Lung (tissue), 11 donors: ENCODE measurements at regions not wholly inside any gene's neighbourhood (a gene's known extent, or its start where the extent isn't known, plus 50 kb on each side); places are given as distances from the start of the nearest gene placed in this dataset.

ENCODE experiments used
- ATAC-seq: fragments of 200-7000 bp; cut with Tn5 transposase; one replicate; pipeline ENCODE4 v1.9.1; 2020; ENCODE audit warnings: moderate number of reproducible peaks; ENCODE audit not compliant: insufficient read depth, low FRiP score
- DNase-seq, 3 donors: peaks; one replicate each; pipeline ENCODE4 v3.0.0-alpha.2; 2013 to 2017
- H3K27ac ChIP-seq, 2 donors: one replicate each; pipeline ENCODE4 v1.5.1; 2013; ENCODE audit warnings: mild to moderate bottlenecking in 2 of 2, moderate library complexity in 2 of 2, control low read depth in 1 of 2, inconsistent platforms in 1 of 2, low read depth in 1 of 2, low read length in 1 of 2
- H3K27me3 ChIP-seq, 3 donors: one replicate each; pipeline ENCODE4 v1.5.1; 2013; ENCODE audit warnings: low read length in 2 of 3; ENCODE audit not compliant: control insufficient read depth in 3 of 3, insufficient read depth in 3 of 3
- H3K36me3 ChIP-seq, 4 donors: one replicate each; pipeline ENCODE4 v1.5.1; 2013; ENCODE audit warnings: low read length in 4 of 4, mild to moderate bottlenecking in 1 of 4, moderate library complexity in 1 of 4; ENCODE audit not compliant: control insufficient read depth in 4 of 4, insufficient read depth in 4 of 4
- H3K4me1 ChIP-seq, 5 donors: one replicate each; pipeline ENCODE4 v1.5.1; 2013; ENCODE audit warnings: low read length in 5 of 5, mild to moderate bottlenecking in 2 of 5, moderate library complexity in 1 of 5; ENCODE audit not compliant: control insufficient read depth in 5 of 5, insufficient read depth in 5 of 5
- H3K4me3 ChIP-seq: one replicate; pipeline ENCODE4 v1.5.1; 2013; ENCODE audit warnings: mild to moderate bottlenecking, control low read depth, moderate library complexity
- H3K9ac ChIP-seq, 2 donors: one replicate each; pipeline ENCODE4 v1.5.1; 2013; ENCODE audit warnings: low read length in 2 of 2, control low read depth in 1 of 2; ENCODE audit not compliant: insufficient read depth in 1 of 2
- H3K9me3 ChIP-seq, 4 donors: one replicate each; pipeline ENCODE4 v1.5.1; 2013; ENCODE audit warnings: low read length in 3 of 4, mild to moderate bottlenecking in 1 of 4, moderate library complexity in 1 of 4; ENCODE audit not compliant: control insufficient read depth in 4 of 4, insufficient read depth in 3 of 4
- WGBS, 2 donors: extraction: QIAGEN DNeasy Blood & Tissue Kit; methylation state at CpG; one replicate each; pipeline ENCODE4 v1.1.7; 2013; 5-methylcytosine and 5-hydroxymethylcytosine counted together
- TF ChIP-seq, protein P1 (sequence below): IDR thresholded peaks from 2 replicates; pipeline ENCODE4 v1.5.1; 2012; ENCODE audit warnings: mild to moderate bottlenecking; ENCODE audit errors: control extremely low read depth, extremely low read depth
- donor health status: control.
- donor health status: control.
- donor health status: Bipolar disorder and iron deficiency.
- donor health status: healthy.
- donor health status: DM: yes; HTN: yes; CAD: no.

DNA sequence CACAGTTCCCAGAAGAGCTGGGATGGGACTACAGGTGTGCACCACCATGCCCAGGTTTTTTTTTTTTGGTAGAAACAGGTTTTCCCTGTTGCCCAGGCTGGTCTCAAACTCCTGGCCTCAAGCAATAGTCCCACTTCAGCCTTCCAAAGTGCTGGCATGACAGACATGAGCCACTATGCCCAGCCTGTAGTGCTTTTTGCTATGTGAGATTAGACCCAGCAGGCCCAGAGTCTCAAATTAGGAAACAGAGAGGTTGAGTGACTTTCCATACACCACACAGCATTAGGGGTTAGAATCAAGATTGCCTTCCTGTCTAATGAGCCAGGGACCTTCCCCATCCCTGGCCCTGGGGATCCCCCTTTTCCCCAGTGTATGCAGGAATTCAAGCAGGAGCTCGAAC is 90.8 kb upstream of the KCTD7 start:
- Histone ChIP-seq H3K9ac (no peak overlapping the region), H3K27ac (no peak overlapping the region), H3K4me1 (no peaks in the 10 kb centered on the region), H3K27me3 (no peaks in the 10 kb centered on the region), H3K36me3 (peaks cover 0 to 12% (median 0%) of the 10 kb centered on the region in 4 donors), H3K9me3 (no peaks in the 10 kb centered on the region), H3K4me3 (no peak overlapping the region)
- ATAC-seq (no peak), DNase-seq (no peak)
- 92 to 94% methylated on average over 1 of the region's 1 CpG for WGBS, 2 donors
- TF ChIP-seq, protein P1, sequence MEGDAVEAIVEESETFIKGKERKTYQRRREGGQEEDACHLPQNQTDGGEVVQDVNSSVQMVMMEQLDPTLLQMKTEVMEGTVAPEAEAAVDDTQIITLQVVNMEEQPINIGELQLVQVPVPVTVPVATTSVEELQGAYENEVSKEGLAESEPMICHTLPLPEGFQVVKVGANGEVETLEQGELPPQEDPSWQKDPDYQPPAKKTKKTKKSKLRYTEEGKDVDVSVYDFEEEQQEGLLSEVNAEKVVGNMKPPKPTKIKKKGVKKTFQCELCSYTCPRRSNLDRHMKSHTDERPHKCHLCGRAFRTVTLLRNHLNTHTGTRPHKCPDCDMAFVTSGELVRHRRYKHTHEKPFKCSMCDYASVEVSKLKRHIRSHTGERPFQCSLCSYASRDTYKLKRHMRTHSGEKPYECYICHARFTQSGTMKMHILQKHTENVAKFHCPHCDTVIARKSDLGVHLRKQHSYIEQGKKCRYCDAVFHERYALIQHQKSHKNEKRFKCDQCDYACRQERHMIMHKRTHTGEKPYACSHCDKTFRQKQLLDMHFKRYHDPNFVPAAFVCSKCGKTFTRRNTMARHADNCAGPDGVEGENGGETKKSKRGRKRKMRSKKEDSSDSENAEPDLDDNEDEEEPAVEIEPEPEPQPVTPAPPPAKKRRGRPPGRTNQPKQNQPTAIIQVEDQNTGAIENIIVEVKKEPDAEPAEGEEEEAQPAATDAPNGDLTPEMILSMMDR, result no peak

DNA sequence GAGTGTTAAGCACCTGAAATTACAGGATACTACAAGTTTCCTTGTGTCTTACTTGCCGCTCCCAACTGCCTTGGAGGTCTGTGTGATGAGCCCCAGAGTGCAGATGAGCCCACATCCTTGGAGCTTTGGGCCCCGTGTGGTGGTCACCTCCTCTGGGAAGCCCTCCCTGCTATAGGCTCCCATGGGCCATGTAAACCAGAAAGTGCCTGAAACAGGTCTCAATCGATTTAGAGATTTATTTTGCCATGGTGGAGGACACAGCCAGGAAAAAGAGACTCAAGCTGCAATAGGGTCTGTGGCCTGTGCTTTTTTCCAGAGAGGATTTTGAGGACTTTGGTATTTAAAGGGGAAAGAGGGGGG is 89.4 kb upstream of the KCTD7 start:
- DNase-seq (no peak), ATAC-seq (no peak)
- Histone ChIP-seq H3K9ac (no peak overlapping the region), H3K9me3 (no peaks in the 10 kb centered on the region), H3K27me3 (no peaks in the 10 kb centered on the region), H3K4me3 (no peak overlapping the region), H3K36me3 (peaks cover 0 to 17% (median 1%) of the 10 kb centered on the region in 4 donors), H3K4me1 (no peaks in the 10 kb centered on the region), H3K27ac (no peak overlapping the region)
- 90 to 98% methylated on average over 3 of the region's 3 CpGs for WGBS, 2 donors
- TF ChIP-seq, protein P1, result no peak

GRCh38 chr7:66539902-66540375 is 88.7 kb upstream of the KCTD7 start:
- Histone ChIP-seq H3K4me1 (no peaks in the 10 kb centered on the region), H3K27me3 (no peaks in the 10 kb centered on the region), H3K27ac (no peak overlapping the region), H3K9ac (no peak overlapping the region), H3K9me3 (no peaks in the 10 kb centered on the region), H3K36me3 (peaks cover 0 to 22% (median 2%) of the 10 kb centered on the region in 4 donors), H3K4me3 (no peak overlapping the region)
- TF ChIP-seq, protein P1, result no peak
- 84 to 90% methylated on average over 8 of the region's 8 CpGs for WGBS, 2 donors
- DNase-seq (no peak), ATAC-seq (no peak)

GRCh38 chr7:66542049-66542448 is 86.6 kb upstream of the KCTD7 start:
- WGBS, 2 donors, result 94 to 95% methylated on average over 5 of the region's 5 CpGs
- Histone ChIP-seq H3K27ac (no peak overlapping the region), H3K9me3 (no peaks in the 10 kb centered on the region), H3K4me3 (no peak overlapping the region), H3K4me1 (no peaks in the 10 kb centered on the region), H3K9ac (no peak overlapping the region), H3K27me3 (no peaks in the 10 kb centered on the region), H3K36me3 (peaks cover 3 to 26% (median 6%) of the 10 kb centered on the region in 4 donors)
- ATAC-seq, result no peak
- DNase-seq, result no peak
- TF ChIP-seq, protein P1, result no peak
